Memory B cell (primary cell): ENCODE measurements at regions not wholly inside any gene's neighbourhood (a gene's known extent, or its start where the extent isn't known, plus 50 kb on each side); places are given as distances from the start of the nearest gene placed in this dataset.
"Not testable (repeated sequence)": the region's sequence is repeated elsewhere in the genome, so short reads cannot be mapped to it uniquely, and the experiment has no call there.

Experiments
- ATAC-seq: fragments of 150-1000 bp; cut with Tn5 transposase; 2 replicates; pipeline ENCODE4 v1.10.0; 2021; ENCODE audit warnings: low read depth, mild to moderate bottlenecking, moderate library complexity
- DNase-seq, 2 donors: peaks; one replicate each; pipeline ENCODE4 v3.0.0; 2022; ENCODE audit warnings: low spot score in 2 of 2
- H3K27ac Mint-ChIP-seq: one replicate; pipeline ENCODE4 v1.8.0; 2022; ENCODE audit warnings: mild to moderate bottlenecking, moderate library complexity, mixed read lengths
- H3K27me3 Mint-ChIP-seq: one replicate; pipeline ENCODE4 v1.8.0; 2022; ENCODE audit warnings: mixed read lengths
- H3K36me3 Mint-ChIP-seq: one replicate; pipeline ENCODE4 v1.8.0; 2022; ENCODE audit warnings: mild to moderate bottlenecking, mixed read lengths
- H3K4me1 Mint-ChIP-seq: one replicate; pipeline ENCODE4 v1.8.0; 2022; ENCODE audit warnings: mixed read lengths
- H3K4me3 Mint-ChIP-seq: one replicate; pipeline ENCODE4 v1.8.0; 2022; ENCODE audit warnings: mild to moderate bottlenecking, moderate library complexity, mixed read lengths
- H3K9me3 Mint-ChIP-seq: one replicate; pipeline ENCODE4 v1.8.0; 2022; ENCODE audit warnings: mixed read lengths

DNA sequence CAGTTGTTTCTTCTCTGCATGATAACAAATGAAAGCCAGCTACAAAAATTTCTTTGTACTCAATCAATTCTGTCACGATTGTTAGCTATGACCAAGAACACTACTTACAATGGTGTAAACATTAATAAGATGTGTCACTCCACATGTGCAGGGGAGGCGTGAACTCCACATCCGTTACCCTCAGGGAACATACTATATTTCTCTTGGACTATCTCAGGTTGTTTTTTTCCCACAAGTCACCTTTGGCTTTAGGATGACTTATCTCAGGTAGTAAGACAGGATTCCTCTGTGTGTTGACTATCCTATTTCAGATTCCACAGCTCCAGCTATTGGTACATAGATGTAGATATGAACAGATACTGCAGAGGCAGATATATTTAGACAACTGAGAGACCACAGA lies 423.3 kb upstream of the GRM7 start:
- no peak overlapping the region for H3K27ac Mint-ChIP-seq
- no peaks in the 10 kb centered on the region for H3K4me1 Mint-ChIP-seq
- H3K9me3 Mint-ChIP-seq, result no peaks in the 10 kb centered on the region
- no peak overlapping the region for H3K4me3 Mint-ChIP-seq
- ATAC-seq (no peak), DNase-seq (no peak)
- H3K27me3 Mint-ChIP-seq, result no peaks in the 10 kb centered on the region
- H3K36me3 Mint-ChIP-seq, result no peaks in the 10 kb centered on the region

- no peaks in the 10 kb centered on the region for H3K9me3 Mint-ChIP-seq
- no peaks in the 10 kb centered on the region for H3K36me3 Mint-ChIP-seq
These were observed 422.9 kb upstream of the GRM7 start for GRCh38 chr3:6438031-6438430.

GRCh38 chr3:6439226-6439625 lies 421.7 kb upstream of the GRM7 start:
- DNase-seq (no peak), ATAC-seq (no peak)
- Mint-ChIP-seq H3K9me3 (no peaks in the 10 kb centered on the region), H3K4me3 (no peak overlapping the region), H3K27me3 (no peaks in the 10 kb centered on the region), H3K4me1 (no peaks in the 10 kb centered on the region), H3K27ac (no peak overlapping the region), H3K36me3 (no peaks in the 10 kb centered on the region)

More at GRCh38 chr3:6438031-6438430, 422.9 kb upstream of the GRM7 start:
- Mint-ChIP-seq H3K27ac (no peak overlapping the region), H3K4me1 (no peaks in the 10 kb centered on the region), H3K4me3 (no peak overlapping the region), H3K27me3 (no peaks in the 10 kb centered on the region)
- no peak for ATAC-seq
- DNase-seq, result no peak

GRCh38 chr3:6439824-6440223 lies 421.1 kb upstream of the GRM7 start:
- no peaks in the 10 kb centered on the region for H3K9me3 Mint-ChIP-seq
- H3K4me3 Mint-ChIP-seq, result no peak overlapping the region
- DNase-seq (no peak), ATAC-seq (no peak)
- H3K36me3 Mint-ChIP-seq, result no peaks in the 10 kb centered on the region
- H3K27me3 Mint-ChIP-seq, result no peaks in the 10 kb centered on the region
- no peak overlapping the region for H3K27ac Mint-ChIP-seq
- no peaks in the 10 kb centered on the region for H3K4me1 Mint-ChIP-seq

- H3K27me3 Mint-ChIP-seq, result no peaks in the 10 kb centered on the region
- DNase-seq (no peak), ATAC-seq (no peak)
- no peak overlapping the region for H3K27ac Mint-ChIP-seq
- H3K9me3 Mint-ChIP-seq, result no peaks in the 10 kb centered on the region
- no peak overlapping the region for H3K4me3 Mint-ChIP-seq
- no peaks in the 10 kb centered on the region for H3K36me3 Mint-ChIP-seq
- H3K4me1 Mint-ChIP-seq, result peaks cover 12% of the 10 kb centered on the region
These were observed 415.8 kb upstream of the GRM7 start for GRCh38 chr3:6444888-6445658.

GRCh38 chr3:6447166-6447801 lies 413.6 kb upstream of the GRM7 start:
- H3K4me3 Mint-ChIP-seq, result no peak overlapping the region
- H3K27ac Mint-ChIP-seq, result no peak overlapping the region
- DNase-seq (no peak), ATAC-seq (no peak)
- H3K36me3 Mint-ChIP-seq, result no peaks in the 10 kb centered on the region
- H3K9me3 Mint-ChIP-seq, result no peaks in the 10 kb centered on the region
- H3K27me3 Mint-ChIP-seq, result no peaks in the 10 kb centered on the region
- H3K4me1 Mint-ChIP-seq, result peaks cover 12% of the 10 kb centered on the region

- no peak overlapping the region for H3K4me3 Mint-ChIP-seq
- H3K4me1 Mint-ChIP-seq, result peaks cover 12% of the 10 kb centered on the region
- H3K27me3 Mint-ChIP-seq, result no peaks in the 10 kb centered on the region
- no peaks in the 10 kb centered on the region for H3K9me3 Mint-ChIP-seq
- H3K27ac Mint-ChIP-seq, result no peak overlapping the region
- H3K36me3 Mint-ChIP-seq, result no peaks in the 10 kb centered on the region
- DNase-seq, result no peak
- no peak for ATAC-seq
These were observed 412.9 kb upstream of the GRM7 start for GRCh38 chr3:6448011-6448410.

DNA sequence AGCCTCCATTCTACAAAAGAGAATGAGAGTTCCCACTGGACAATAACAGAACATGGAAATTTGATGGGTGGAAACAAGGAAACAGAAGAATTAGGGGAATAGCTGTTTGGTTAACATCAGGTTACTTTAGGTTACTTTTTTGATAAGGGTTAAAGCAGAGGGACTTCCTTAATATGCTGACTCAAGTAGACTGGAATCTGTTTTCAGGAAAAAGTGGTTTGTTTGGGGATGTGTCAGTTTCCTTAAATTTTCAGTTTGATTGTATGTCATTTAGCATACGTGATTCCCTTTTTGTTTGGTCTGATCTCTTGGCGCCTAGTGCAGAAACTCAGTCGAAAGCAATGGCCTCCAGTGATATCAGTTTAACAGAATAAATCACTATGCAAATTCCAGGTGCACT lies 411.8 kb upstream of the GRM7 start:
- no peak overlapping the region for H3K27ac Mint-ChIP-seq
- peaks cover 12% of the 10 kb centered on the region for H3K4me1 Mint-ChIP-seq
- H3K9me3 Mint-ChIP-seq, result no peaks in the 10 kb centered on the region
- ATAC-seq (no peak), DNase-seq (no peak)
- H3K4me3 Mint-ChIP-seq, result no peak overlapping the region
- H3K36me3 Mint-ChIP-seq, result no peaks in the 10 kb centered on the region
- H3K27me3 Mint-ChIP-seq, result no peaks in the 10 kb centered on the region

DNA sequence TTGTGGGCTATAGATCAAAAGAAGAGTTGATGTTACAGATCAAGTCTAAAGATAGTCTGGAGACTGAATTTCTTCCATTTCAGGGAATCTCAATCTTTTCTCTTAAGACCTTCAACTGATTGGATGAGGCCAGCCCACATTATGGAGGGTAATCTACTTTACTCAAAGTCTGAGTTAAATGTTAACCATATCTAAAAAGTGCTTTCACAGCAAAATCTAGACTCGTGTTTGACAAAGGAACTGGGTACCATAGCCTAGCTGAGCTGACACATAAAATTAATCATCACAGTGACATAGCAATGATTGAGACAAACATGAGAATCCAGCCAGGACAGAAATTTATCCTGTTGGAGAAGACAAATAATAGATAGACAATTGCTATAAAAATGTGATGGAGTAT lies 407.9 kb upstream of the GRM7 start:
- no peak overlapping the region for H3K4me3 Mint-ChIP-seq
- no peaks in the 10 kb centered on the region for H3K9me3 Mint-ChIP-seq
- no peaks in the 10 kb centered on the region for H3K4me1 Mint-ChIP-seq
- H3K27ac Mint-ChIP-seq, result no peak overlapping the region
- DNase-seq, result no peak
- H3K27me3 Mint-ChIP-seq, result no peaks in the 10 kb centered on the region
- H3K36me3 Mint-ChIP-seq, result no peaks in the 10 kb centered on the region
- ATAC-seq, result no peak

DNA sequence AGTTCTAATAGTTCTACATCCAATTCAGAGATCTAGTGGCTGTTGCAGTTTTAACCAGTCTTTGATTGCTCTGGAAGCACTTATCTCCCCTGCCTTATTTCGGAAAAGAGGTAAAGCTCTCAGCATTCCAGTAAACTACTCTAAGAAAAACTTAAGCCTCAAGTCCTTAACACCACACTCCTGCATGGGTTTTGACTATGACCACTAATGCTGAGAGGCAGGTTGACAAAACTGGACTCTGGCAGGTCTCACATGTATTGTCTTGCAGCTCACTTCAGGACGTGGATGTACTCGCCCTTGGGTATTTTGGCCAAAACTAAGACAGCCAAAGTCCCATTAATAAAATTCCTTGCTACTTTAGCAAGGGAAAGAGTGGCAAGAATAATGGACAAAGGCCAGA lies 405.9 kb upstream of the GRM7 start:
- no peak overlapping the region for H3K27ac Mint-ChIP-seq
- no peaks in the 10 kb centered on the region for H3K9me3 Mint-ChIP-seq
- DNase-seq (no peak), ATAC-seq (no peak)
- no peaks in the 10 kb centered on the region for H3K4me1 Mint-ChIP-seq
- H3K36me3 Mint-ChIP-seq, result no peaks in the 10 kb centered on the region
- no peaks in the 10 kb centered on the region for H3K27me3 Mint-ChIP-seq
- no peak overlapping the region for H3K4me3 Mint-ChIP-seq

GRCh38 chr3:6467186-6467585 lies 393.7 kb upstream of the GRM7 start:
- peaks cover 9% of the 10 kb centered on the region for H3K27me3 Mint-ChIP-seq
- no peak overlapping the region for H3K4me3 Mint-ChIP-seq
- H3K36me3 Mint-ChIP-seq, result no peaks in the 10 kb centered on the region
- DNase-seq (no peak), ATAC-seq (no peak)
- H3K4me1 Mint-ChIP-seq, result no peaks in the 10 kb centered on the region
- H3K9me3 Mint-ChIP-seq, result peaks cover 3% of the 10 kb centered on the region
- H3K27ac Mint-ChIP-seq, result no peak overlapping the region

DNA sequence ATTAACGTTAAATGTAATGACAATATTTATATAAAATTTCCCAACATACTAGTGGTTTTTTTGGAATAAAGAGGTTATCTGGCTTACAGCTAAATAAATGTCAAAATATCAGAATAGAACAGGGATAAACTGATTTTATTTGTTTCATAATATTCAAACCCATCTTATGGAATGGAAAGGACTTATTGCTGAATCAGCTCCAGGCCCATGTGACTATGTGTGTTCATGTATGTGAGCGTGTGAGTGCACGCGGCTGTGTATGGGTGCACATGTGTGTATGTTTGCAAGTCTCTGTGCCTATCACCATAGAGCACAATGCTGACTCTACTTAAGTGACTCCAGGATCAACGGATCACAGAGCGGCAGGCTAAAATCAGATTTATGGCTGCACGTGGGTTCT lies 392.3 kb upstream of the GRM7 start:
- no peaks in the 10 kb centered on the region for H3K36me3 Mint-ChIP-seq
- ATAC-seq (no peak), DNase-seq (no peak)
- no peak overlapping the region for H3K4me3 Mint-ChIP-seq
- H3K9me3 Mint-ChIP-seq, result peaks cover 3% of the 10 kb centered on the region
- no peak overlapping the region for H3K27ac Mint-ChIP-seq
- no peaks in the 10 kb centered on the region for H3K4me1 Mint-ChIP-seq
- H3K27me3 Mint-ChIP-seq, result peaks cover 9% of the 10 kb centered on the region

GRCh38 chr3:6471744-6472143 lies 389.2 kb upstream of the GRM7 start:
- Mint-ChIP-seq H3K4me1 (no peaks in the 10 kb centered on the region), H3K27me3 (peaks cover 7% of the 10 kb centered on the region), H3K36me3 (no peaks in the 10 kb centered on the region), H3K9me3 (peaks cover 3% of the 10 kb centered on the region), H3K27ac (no peak overlapping the region), H3K4me3 (no peak overlapping the region)
- ATAC-seq, result no peak
- DNase-seq, result no peak

DNA sequence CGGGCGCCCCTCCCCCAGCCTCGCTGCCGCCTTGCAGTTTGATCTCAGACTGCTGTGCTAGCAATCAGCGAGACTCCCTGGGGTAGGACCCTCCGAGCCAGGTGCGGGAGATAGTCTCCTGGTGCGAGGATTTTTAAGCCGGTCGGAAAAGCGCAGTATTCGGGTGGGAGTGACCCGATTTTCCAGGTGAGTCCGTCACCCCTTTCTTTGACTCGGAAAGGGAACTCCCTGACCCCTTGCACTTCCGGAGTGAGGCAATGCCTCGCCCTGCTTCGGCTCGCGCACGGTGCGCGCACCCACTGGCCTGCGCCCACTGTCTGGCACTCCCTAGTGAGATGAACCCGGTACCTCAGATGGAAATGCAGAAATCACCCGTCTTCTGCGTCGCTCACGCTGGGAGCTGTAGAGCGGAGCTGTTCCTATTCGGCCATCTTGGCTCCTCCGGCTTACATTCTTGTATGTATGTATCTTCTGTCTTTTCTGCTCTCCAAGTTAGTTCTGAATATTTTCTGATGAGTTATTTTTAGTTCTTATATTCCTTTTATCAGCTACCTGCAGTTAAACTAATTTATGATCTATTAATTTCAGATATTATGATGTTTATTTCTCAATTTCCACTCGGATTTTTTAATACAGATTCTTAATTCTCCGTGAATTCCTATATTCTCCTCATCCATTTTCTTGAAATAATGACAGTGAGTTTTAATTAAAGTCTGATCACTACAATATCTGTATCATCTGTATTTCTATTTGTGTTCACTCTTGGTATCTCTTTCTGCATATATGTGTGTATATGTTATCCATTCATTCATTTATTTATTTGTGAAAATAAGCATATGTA lies 370.2 kb upstream of the GRM7 start:
- H3K4me1 Mint-ChIP-seq, DNase-seq, H3K27me3 Mint-ChIP-seq, H3K4me3 Mint-ChIP-seq, ATAC-seq, H3K36me3 Mint-ChIP-seq, H3K9me3 Mint-ChIP-seq, H3K27ac Mint-ChIP-seq: not testable (repeated sequence)
